Fibroblast of lung (primary cell): ENCODE measurements at regions not wholly inside any gene's neighbourhood (a gene's known extent, or its start where the extent isn't known, plus 50 kb on each side); places are given as distances from the start of the nearest gene placed in this dataset.

Experiments
- CTCF ChIP-seq, 2 donors: IDR thresholded peaks in 1 of 2; conservative IDR thresholded peaks in 1 of 2; 1 replicate in 1 of 2; 2 replicates in 1 of 2; pipeline ENCODE4 v1.5.1; 2011 to 2012; ENCODE audit warnings: low read length in 2 of 2, control low read depth in 1 of 2, inconsistent platforms in 1 of 2, low read depth in 1 of 2, mild to moderate bottlenecking in 1 of 2
- EZH2 ChIP-seq: IDR thresholded peaks from 2 replicates; pipeline ENCODE4 v1.5.1; 2012; ENCODE audit warnings: low read length, control low read depth, mild to moderate bottlenecking; ENCODE audit errors: missing control alignments

GRCh38 chr16:29126057-29126494 is 141.2 kb downstream of the LAT start:
- TF ChIP-seq EZH2, result no peak
- no peak for TF ChIP-seq CTCF (conservative IDR thresholded peaks at IDR 0.05 in 1 of 2, IDR thresholded peaks at IDR 0.05 in 1 of 2; ENCODE audit: low read depth in 1 of 2, low read length in 2 of 2)
